Coronary artery (tissue), 2 donors: ENCODE measurements at regions not wholly inside any gene's neighbourhood (a gene's known extent, or its start where the extent isn't known, plus 50 kb on each side); places are given as distances from the start of the nearest gene placed in this dataset.

Experiments
- DNase-seq: peaks from one replicate; pipeline ENCODE4 v3.0.0-alpha.2; 2017; ENCODE audit warnings: low spot score
- H3K27ac ChIP-seq, 2 donors: fragments of 200-600 bp; sonication (generic); one replicate each; pipeline ENCODE4 v1.5.1; 2016 to 2019
- H3K4me3 ChIP-seq: fragments of 200-600 bp; sonication (generic); 2 replicates; pipeline ENCODE4 v1.5.1; 2016; ENCODE audit warnings: mild to moderate bottlenecking, moderate library complexity
- TF ChIP-seq, protein P1 (sequence below): fragments of 200-600 bp; sonication (generic); IDR thresholded peaks from one replicate; pipeline ENCODE4 v1.5.1; 2019; ENCODE audit warnings: antibody characterized with exemption

DNA sequence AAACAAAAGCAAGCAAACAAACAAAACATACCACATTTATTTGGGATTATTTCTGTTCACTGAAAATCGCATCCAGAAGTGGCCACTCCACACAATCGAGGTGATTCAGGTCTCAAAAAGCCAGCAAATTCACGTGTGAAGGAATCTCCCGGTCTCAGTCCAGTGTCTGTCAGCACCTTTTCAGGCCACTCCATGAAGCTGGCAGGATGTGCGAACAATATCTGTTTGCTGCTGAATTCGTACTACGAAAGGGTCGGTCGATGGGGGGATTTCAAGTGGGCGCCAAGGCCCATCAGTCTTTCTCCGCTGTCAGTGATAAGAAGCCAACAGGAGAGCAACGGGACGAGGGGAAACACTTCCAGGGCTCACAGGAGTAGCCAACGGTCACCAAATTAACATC lies 505.1 kb downstream of the IRX1 start:
- Histone ChIP-seq H3K27ac (no peak overlapping the region), H3K4me3 (no peak overlapping the region)
- TF ChIP-seq, protein P1, sequence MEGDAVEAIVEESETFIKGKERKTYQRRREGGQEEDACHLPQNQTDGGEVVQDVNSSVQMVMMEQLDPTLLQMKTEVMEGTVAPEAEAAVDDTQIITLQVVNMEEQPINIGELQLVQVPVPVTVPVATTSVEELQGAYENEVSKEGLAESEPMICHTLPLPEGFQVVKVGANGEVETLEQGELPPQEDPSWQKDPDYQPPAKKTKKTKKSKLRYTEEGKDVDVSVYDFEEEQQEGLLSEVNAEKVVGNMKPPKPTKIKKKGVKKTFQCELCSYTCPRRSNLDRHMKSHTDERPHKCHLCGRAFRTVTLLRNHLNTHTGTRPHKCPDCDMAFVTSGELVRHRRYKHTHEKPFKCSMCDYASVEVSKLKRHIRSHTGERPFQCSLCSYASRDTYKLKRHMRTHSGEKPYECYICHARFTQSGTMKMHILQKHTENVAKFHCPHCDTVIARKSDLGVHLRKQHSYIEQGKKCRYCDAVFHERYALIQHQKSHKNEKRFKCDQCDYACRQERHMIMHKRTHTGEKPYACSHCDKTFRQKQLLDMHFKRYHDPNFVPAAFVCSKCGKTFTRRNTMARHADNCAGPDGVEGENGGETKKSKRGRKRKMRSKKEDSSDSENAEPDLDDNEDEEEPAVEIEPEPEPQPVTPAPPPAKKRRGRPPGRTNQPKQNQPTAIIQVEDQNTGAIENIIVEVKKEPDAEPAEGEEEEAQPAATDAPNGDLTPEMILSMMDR = no peak
- no peak for DNase-seq

DNA sequence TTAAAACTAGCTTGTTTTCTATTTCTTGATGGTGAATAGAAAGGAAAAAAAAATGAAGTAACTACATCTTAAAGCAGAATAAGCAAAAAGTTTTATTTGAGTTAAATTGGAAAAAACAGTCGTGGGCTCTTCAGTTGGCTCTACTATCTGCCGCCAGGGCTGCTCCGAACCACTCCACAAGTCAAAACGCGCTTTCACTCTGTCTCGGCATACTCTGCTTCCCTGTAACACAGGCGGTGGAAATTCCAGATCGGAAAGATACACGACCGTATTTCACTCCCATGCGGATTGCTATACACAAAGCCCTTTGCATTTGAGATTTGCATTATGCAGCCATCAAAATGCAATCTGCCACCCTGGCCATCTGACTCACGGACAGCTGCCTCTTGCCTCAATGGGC lies 505.6 kb downstream of the IRX1 start:
- Histone ChIP-seq H3K4me3 (no peak overlapping the region), H3K27ac (no peak overlapping the region)
- DNase-seq = no peak
- TF ChIP-seq, protein P1 = no peak

DNA sequence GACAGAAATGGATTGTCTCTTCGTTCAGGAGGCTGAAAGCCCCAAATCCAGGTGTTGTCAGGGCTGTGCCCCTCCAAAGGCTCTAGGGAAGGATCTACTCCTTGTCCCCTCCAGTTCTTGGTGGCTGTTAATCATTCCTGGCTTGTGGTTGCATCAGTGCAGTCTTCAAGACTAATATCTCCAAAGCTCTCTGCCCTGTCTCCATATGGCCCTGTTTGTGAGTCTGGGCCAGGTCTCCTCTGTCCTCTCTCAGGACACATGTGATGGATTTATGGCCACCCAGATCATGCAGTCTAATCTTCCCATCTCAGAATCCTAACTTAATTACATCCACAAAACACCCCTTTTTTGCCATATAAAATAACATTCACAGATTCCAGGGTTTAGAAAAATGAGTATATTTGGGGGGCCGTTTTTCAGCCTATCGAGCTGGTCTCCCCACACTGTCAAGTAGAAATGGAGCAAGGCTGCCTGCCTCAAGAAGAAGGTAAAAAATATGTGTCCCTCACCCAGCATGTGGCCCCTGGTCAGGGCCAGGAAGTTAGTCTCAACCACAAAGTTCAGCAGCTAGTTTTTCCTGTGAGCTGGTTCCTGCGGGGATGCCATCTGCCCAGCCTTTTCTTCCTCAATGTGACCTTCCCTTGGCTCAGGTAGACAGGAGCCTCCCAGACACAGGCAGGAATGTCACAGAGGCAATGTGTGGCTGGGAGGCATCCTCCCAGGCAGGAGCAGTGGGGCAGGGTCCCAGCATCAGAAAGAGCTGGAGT lies 509.4 kb downstream of the IRX1 start:
- Histone ChIP-seq H3K27ac (no peak overlapping the region), H3K4me3 (no peak overlapping the region)
- TF ChIP-seq, protein P1 = no peak
- no peak for DNase-seq

DNA sequence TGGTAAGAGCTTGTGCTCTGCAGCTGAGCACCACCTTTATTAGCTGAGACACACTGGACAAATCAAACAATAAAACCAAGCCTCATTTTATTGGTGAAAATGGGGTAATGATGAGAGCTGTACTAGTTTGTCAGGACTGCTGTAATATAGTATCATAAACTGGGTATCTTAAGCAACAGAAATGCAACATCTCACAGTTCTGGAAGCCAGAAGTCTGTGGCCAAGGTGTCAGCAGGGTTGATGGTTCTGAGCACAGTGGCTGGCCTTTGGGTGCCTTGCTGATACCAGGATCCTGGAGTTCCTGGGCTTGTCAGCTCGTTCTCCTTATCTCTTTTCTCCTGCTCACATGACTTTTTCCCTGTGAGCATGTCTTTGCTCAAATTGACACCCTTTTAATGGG lies 513.1 kb downstream of the IRX1 start:
- DNase-seq = no peak
- Histone ChIP-seq H3K4me3 (no peak overlapping the region), H3K27ac (no peak overlapping the region)
- TF ChIP-seq, protein P1 = no peak

DNA sequence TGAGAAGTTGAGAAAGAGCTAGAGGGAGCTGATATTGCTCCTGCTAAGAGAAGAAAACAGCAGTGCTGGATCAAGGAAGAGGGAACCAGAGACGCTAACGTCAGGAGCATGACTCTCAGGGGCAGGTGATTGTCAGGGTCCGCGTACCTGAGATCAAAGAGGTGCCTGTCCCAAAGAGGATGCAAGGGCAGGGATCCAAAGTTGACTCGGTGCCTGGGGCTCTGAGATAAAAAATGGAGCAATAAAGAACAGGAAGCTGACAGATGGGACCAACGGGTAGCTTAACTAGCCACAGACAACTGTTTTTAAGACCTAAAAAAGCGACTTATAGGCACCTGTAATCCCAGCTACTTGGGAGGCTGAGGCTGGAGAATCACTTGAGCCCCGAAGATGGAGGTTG lies 517.8 kb downstream of the IRX1 start:
- DNase-seq = no peak
- no peak overlapping the region for H3K27ac ChIP-seq
- TF ChIP-seq, protein P1 = no peak
- H3K4me3 ChIP-seq = no peak overlapping the region

DNA sequence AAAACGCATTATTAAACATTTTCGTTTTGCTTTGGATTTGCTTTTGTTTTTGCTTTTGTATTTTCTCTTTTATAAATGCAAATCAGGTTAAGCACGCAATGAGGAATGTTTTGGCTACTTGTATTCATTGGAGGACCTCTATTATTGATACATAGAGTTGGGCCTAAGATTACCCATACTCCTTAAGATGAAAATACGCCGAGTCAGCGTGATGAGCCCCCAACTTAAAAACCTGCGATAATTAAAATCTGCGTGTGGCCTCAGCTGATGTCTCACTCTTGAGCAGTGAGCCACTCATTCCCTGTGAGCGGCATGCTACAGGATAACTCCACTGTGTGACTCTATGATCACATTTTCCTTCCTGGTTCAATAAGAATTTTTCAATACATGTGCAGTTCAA lies 518.3 kb downstream of the IRX1 start:
- TF ChIP-seq, protein P1 = no peak
- no peak for DNase-seq
- no peak overlapping the region for H3K4me3 ChIP-seq
- no peak overlapping the region for H3K27ac ChIP-seq

DNA sequence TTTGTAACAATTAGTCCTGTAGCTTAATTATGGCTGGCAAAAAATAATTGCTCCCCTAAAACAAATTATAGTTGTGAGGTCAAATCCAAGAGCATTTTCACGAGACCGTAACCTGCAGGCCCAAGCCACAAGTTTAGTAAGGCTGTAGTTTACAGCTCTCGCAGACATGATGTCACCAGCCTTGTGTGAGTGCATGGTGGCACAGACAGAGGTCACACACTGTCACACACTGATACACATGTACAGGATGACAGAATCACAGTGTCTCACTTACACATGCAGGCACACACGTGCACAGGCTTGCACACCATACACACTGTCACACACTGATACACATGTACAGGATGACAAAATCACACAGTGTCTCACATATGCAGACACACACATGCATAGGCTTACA lies 518.8 kb downstream of the IRX1 start:
- DNase-seq = no peak
- H3K4me3 ChIP-seq = no peak overlapping the region
- TF ChIP-seq, protein P1 = no peak
- no peak overlapping the region for H3K27ac ChIP-seq
